Spleen (tissue), 7 donors: ENCODE measurements at regions not wholly inside any gene's neighbourhood (a gene's known extent, or its start where the extent isn't known, plus 50 kb on each side); places are given as distances from the start of the nearest gene placed in this dataset.

Experiments used
- POLR2AphosphoS5 ChIP-seq, 3 donors: sonication (generic); formaldehyde crosslinking; IDR thresholded peaks; one replicate each; pipeline ENCODE4 v1.5.1; 2017; ENCODE audit warnings: antibody characterized with exemption in 3 of 3
- TF ChIP-seq, protein P1 (sequence below), 11 experiments: fragments of 200-600 bp in 7 of 11; fragments of 450-650 bp in 4 of 11; sonication (generic) in 4 of 11; IDR thresholded peaks in 8 of 11; conservative IDR thresholded peaks in 3 of 11; 1 replicate in 7 of 11; 2 replicates in 4 of 11; pipeline versions ENCODE4 v1.4.0 to v1.8.0; 2016 to 2021; ENCODE audit warnings: antibody characterized with exemption in 11 of 11, inconsistent platforms in 4 of 11, mild to moderate bottlenecking in 1 of 11
- donor health status: DM: no; HTN: no; CAD: no; lungs with moderate emphysema.
- donor health status: DM: no; HTN: no; CAD: no.
- donor health status: DM: no; HTN: no; CAD: no.

GRCh38 chr16:80299416-80299815 lies 241.4 kb upstream of the DYNLRB2 start:
- TF ChIP-seq, protein P1, sequence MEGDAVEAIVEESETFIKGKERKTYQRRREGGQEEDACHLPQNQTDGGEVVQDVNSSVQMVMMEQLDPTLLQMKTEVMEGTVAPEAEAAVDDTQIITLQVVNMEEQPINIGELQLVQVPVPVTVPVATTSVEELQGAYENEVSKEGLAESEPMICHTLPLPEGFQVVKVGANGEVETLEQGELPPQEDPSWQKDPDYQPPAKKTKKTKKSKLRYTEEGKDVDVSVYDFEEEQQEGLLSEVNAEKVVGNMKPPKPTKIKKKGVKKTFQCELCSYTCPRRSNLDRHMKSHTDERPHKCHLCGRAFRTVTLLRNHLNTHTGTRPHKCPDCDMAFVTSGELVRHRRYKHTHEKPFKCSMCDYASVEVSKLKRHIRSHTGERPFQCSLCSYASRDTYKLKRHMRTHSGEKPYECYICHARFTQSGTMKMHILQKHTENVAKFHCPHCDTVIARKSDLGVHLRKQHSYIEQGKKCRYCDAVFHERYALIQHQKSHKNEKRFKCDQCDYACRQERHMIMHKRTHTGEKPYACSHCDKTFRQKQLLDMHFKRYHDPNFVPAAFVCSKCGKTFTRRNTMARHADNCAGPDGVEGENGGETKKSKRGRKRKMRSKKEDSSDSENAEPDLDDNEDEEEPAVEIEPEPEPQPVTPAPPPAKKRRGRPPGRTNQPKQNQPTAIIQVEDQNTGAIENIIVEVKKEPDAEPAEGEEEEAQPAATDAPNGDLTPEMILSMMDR (IDR thresholded peaks at IDR 0.05 in 8 of 11, conservative IDR thresholded peaks at IDR 0.05 in 3 of 11) = no peak
- TF ChIP-seq POLR2AphosphoS5 (IDR thresholded peaks at IDR 0.05) = no peak
